Testis (tissue), 2 donors: ENCODE measurements at regions not wholly inside any gene's neighbourhood (a gene's known extent, or its start where the extent isn't known, plus 50 kb on each side); places are given as distances from the start of the nearest gene placed in this dataset.

ENCODE experiments used
- POLR2A ChIP-seq: fragments of 450-650 bp; IDR thresholded peaks from one replicate; pipeline ENCODE4 v1.6.1; 2017; ENCODE audit warnings: antibody characterized with exemption, mild to moderate bottlenecking, moderate library complexity
- TF ChIP-seq, protein P1 (sequence below), 3 experiments: fragments of 450-650 bp in 2 of 3; fragments of 200-600 bp in 1 of 3; sonication (generic) in 1 of 3; IDR thresholded peaks; one replicate each; pipeline ENCODE4 v1.5.1; 2016 to 2019; ENCODE audit warnings: antibody characterized with exemption in 3 of 3, mild to moderate bottlenecking in 2 of 3, moderate library complexity in 1 of 3

DNA sequence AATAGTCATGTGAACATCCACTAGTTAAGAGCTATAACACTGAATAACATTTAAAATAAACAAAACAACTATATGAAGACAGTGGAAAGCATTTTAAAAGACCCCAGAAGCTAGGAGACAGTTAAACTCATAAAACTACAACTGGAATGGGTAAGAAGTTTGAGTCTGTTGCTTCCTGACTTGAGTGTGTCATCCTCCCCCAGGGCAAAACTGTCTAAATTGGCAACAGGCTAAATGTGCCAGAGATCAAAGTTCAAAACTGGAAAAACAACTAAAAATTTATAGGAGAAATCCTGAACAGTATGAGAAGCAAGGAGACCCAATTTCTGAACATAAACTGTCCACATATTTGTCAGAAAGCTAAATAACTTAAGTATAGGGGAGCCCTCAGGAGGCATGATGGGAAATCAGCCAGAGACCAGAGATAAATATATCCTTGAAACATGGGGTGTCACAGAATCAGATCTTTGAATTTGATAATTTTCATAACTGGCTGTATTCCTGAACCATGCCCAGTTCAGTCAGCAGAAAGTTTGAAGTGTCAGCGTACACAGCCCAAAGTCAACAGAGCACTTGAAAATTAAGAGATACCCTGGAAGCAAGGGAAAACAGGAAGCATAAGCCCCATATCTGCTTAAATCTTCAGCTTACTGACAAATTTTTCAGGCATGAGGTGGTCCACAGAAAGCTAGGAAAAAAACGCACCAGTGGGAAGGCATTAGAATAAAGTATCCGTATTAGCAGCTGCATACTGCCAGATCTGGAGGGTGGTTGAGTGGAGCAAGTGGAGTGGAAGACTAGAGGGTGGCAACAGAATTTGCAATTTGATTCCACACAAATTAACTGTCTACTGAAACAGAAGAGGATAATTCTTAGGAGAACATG, 516.1 kb upstream of the MAN1A1 start:
- TF ChIP-seq, protein P1, sequence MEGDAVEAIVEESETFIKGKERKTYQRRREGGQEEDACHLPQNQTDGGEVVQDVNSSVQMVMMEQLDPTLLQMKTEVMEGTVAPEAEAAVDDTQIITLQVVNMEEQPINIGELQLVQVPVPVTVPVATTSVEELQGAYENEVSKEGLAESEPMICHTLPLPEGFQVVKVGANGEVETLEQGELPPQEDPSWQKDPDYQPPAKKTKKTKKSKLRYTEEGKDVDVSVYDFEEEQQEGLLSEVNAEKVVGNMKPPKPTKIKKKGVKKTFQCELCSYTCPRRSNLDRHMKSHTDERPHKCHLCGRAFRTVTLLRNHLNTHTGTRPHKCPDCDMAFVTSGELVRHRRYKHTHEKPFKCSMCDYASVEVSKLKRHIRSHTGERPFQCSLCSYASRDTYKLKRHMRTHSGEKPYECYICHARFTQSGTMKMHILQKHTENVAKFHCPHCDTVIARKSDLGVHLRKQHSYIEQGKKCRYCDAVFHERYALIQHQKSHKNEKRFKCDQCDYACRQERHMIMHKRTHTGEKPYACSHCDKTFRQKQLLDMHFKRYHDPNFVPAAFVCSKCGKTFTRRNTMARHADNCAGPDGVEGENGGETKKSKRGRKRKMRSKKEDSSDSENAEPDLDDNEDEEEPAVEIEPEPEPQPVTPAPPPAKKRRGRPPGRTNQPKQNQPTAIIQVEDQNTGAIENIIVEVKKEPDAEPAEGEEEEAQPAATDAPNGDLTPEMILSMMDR (IDR thresholded peaks at IDR 0.05) = no peak
- TF ChIP-seq POLR2A = no peak
